ENCODE measurements at regions not wholly inside any gene's neighbourhood (a gene's known extent, or its start where the extent isn't known, plus 50 kb on each side); places are given as distances from the start of the nearest gene placed in this dataset.

DNA sequence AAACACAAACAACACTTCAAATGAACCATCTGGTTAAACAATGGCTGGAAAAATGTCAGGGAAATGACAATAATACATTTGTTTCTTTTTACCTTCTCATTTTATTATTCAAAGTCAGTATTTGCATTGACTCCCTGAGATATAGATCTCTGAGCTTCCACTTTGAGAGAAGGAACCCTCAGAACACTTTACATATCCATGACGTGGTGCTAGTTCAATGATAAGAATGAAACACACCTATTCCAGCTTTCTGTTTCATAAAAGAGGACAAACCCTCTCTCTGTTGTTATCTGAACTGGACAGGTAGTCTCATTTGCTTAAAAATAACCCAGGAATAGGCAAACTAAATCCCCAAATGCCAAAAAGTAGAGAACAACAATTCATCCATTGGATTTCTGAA, 65.3 kb upstream of the CCSER1 start:
- H3K9me3 ChIP-seq = no peaks in the 10 kb centered on the region
- TF ChIP-seq, protein P1, sequence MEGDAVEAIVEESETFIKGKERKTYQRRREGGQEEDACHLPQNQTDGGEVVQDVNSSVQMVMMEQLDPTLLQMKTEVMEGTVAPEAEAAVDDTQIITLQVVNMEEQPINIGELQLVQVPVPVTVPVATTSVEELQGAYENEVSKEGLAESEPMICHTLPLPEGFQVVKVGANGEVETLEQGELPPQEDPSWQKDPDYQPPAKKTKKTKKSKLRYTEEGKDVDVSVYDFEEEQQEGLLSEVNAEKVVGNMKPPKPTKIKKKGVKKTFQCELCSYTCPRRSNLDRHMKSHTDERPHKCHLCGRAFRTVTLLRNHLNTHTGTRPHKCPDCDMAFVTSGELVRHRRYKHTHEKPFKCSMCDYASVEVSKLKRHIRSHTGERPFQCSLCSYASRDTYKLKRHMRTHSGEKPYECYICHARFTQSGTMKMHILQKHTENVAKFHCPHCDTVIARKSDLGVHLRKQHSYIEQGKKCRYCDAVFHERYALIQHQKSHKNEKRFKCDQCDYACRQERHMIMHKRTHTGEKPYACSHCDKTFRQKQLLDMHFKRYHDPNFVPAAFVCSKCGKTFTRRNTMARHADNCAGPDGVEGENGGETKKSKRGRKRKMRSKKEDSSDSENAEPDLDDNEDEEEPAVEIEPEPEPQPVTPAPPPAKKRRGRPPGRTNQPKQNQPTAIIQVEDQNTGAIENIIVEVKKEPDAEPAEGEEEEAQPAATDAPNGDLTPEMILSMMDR (IDR thresholded peaks at IDR 0.05) = no peak
- DNase-seq (no peak), ATAC-seq (no peak)
- H3K4me3 ChIP-seq = no peak overlapping the region
- intact Hi-C loops (cut with DNase I, micrococcal nuclease) = no loop called here
- no peaks in the 10 kb centered on the region for H3K4me1 ChIP-seq (ENCODE audit: low read depth)
- H3K36me3 ChIP-seq (ENCODE audit: low read depth) = no peaks in the 10 kb centered on the region

DNA sequence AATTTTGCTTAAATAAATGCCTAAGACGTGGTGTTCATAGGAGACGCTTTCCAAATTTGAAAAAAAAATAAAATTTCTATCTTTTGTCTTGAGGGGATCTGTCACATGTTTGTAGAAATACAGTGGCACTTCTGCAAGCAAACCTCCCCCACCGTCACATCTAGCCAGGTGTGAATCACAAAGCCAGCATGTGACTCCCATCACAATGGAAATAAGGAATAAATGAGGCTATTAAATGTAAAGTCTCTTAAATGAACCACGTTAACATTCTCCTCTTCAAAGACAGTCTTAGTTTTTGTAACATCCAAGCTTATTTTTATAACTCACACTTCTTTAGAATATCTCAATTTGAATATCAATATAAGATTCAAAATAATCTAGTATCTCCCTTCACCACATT, 63.0 kb upstream of the CCSER1 start:
- no peaks in the 10 kb centered on the region for H3K4me1 ChIP-seq (ENCODE audit: low read depth)
- intact Hi-C loops (cut with DNase I, micrococcal nuclease) = no loop called here
- ATAC-seq (no peak), DNase-seq (no peak)
- H3K4me3 ChIP-seq = no peak overlapping the region
- TF ChIP-seq, protein P1 (IDR thresholded peaks at IDR 0.05) = no peak
- H3K36me3 ChIP-seq (ENCODE audit: low read depth) = no peaks in the 10 kb centered on the region
- no peaks in the 10 kb centered on the region for H3K9me3 ChIP-seq

DNA sequence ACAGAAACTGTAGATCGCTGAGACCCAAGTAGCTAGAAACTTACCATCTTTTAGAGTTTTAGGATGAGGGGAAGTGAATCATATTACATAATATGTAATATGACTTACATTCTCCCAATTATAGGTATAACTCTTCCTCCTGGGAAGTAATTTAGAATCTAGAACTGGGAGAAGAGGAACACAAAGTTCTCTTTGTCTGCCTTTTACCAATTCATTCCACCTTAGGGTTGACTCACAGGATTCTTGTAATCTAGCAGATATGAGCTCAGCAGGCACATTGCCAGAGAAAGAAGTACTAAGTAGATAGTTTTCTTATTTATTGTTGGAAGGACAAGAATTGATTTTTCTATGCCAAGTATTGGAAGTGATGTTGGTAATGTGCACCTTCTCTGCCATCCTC, 58.0 kb upstream of the CCSER1 start:
- Histone ChIP-seq H3K4me1 (ENCODE audit: low read depth) (no peaks in the 10 kb centered on the region), H3K4me3 (no peak overlapping the region), H3K36me3 (ENCODE audit: low read depth) (no peaks in the 10 kb centered on the region), H3K9me3 (no peaks in the 10 kb centered on the region)
- no peak for DNase-seq
- intact Hi-C loops (cut with DNase I, micrococcal nuclease) = no loop called here
- no peak for ATAC-seq
- TF ChIP-seq, protein P1 (IDR thresholded peaks at IDR 0.05) = no peak

DNA sequence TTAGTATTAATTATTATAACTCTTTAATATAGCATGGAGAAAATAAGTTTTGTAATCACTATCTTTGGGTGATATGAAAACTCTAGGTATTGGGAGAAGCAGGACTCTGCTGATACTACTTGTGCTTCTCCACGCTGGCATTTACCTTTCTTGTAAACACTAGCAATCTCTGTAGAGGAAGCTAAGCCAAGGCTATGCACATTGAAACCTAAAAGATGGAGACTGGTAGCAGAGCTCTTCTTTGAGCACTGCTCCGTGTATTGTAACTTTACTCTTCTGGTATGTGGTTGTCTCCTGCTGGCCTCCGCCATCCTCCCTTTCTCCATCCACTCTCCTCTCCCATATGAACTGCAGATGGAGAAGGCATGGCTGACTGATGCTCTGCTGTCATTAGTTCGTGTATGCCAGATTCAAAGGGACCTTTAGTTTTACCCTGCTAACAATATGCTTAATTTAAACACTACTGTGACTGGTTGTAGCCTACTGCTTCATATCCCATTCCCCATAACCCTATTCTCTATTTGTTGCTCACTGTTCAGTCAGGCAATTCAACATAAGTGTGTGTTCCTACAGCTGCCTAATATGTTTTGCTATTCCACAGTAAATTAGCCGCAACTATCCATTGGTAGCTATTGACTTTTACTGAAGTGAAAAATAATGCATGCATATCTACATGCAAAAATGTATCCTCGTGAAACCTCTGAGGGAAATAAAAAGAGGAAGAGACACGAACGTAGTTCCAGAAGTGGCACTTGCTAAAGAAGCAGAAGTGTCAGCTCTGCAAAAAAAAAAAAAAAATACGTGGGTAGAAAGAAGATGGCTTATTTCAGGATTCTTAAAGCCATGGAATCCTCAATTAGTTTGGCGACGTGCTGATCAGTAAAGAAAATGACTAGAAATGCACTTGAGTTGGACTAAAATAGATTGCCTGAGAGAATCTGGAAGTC, 55.6 kb upstream of the CCSER1 start:
- intact Hi-C loops (cut with DNase I, micrococcal nuclease) = no loop called here
- no peak for ATAC-seq

DNA sequence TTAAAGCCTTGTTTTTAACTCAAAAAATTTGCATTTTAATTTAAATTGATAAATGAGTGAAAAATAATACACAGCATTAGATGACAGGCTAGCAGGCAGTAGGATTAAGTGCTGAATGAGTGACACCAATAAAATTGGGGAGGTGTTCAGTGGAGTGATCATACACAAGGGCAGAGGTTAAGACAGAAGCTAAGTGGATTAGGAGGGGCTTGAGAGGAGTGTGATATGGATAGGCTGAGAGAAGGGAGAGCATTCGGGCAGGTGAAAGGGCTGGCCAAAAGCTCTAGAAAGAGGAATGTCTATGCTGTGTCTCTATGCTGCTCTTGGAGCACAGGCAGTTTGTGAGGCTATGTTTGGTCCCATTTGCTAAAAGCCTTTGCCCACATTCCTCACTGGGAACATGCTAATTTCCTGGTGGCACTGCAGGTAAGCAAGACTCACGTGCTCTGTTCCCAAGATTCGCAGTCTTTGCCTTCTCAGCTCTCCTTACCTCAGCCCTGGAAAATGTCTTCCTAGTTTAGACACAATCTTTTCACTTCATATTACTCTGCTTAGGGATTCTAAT, 52.8 kb upstream of the CCSER1 start:
- Histone ChIP-seq H3K36me3 (ENCODE audit: low read depth) (no peaks in the 10 kb centered on the region), H3K9me3 (no peaks in the 10 kb centered on the region), H3K4me3 (no peak overlapping the region), H3K4me1 (ENCODE audit: low read depth) (no peaks in the 10 kb centered on the region)
- ATAC-seq (no peak), DNase-seq (no peak)
- intact Hi-C loops (cut with DNase I, micrococcal nuclease) = no loop called here
- TF ChIP-seq, protein P1 (IDR thresholded peaks at IDR 0.05) = no peak

More for the DNA sequence above, 55.6 kb upstream of the CCSER1 start:
- Histone ChIP-seq H3K9me3 (no peaks in the 10 kb centered on the region), H3K4me1 (ENCODE audit: low read depth) (no peaks in the 10 kb centered on the region), H3K4me3 (no peak overlapping the region), H3K36me3 (ENCODE audit: low read depth) (no peaks in the 10 kb centered on the region)
- TF ChIP-seq, protein P1 (IDR thresholded peaks at IDR 0.05) = no peak
- no peak for DNase-seq

All from mucosa of descending colon (tissue), 3 donors.